A673 (cell line): ENCODE measurements at regions not wholly inside any gene's neighbourhood (a gene's known extent, or its start where the extent isn't known, plus 50 kb on each side); places are given as distances from the start of the nearest gene placed in this dataset.

ENCODE experiments used
- BruUV-seq: library from RNA; stranded (reverse); fragments of 400-500 nt; replicated peaks from 2 replicates; lab custom pipeline; 2021; lab: Mats Ljungman, UMichigan
- CTCF ChIA-PET: fragments of 300-600 bp; sonication (Branson Sonifier 250); formaldehyde crosslinking; loops from one replicate; lab custom pipeline; 2022; ENCODE audit warnings: antibody characterized with exemption; lab: Charles Lee
- POLR2A ChIA-PET: fragments of 300-600 bp; sonication (Branson Sonifier 250); formaldehyde crosslinking; loops from one replicate; lab custom pipeline; 2022; ENCODE audit warnings: antibody characterized with exemption; ENCODE audit not compliant: low non-redundant PET; lab: Charles Lee
- DNase-seq: peaks from one replicate; pipeline ENCODE4 v3.0.0-alpha.2; 2015; ENCODE audit warnings: low spot score
- H3K27ac ChIP-seq: fragments of 200-600 bp; sonication (generic); 2 replicates; pipeline ENCODE4 v1.5.1; 2016; ENCODE audit warnings: mixed run types, low read depth, mild to moderate bottlenecking, mixed read lengths, antibody characterized with exemption, low read length; ENCODE audit not compliant: poor library complexity, severe bottlenecking
- H3K27me3 ChIP-seq: fragments of 200-600 bp; sonication (generic); replicated peaks from 2 replicates; pipeline ENCODE4 v1.6.1; 2017; ENCODE audit warnings: mixed run types, low read depth, mild to moderate bottlenecking, mixed read lengths, antibody characterized with exemption, low read length; ENCODE audit not compliant: insufficient read depth, poor library complexity
- H3K36me3 ChIP-seq: fragments of 200-600 bp; sonication (generic); 2 replicates; pipeline ENCODE4 v1.6.1; 2016; ENCODE audit warnings: mixed run types, mild to moderate bottlenecking, mixed read lengths, antibody characterized with exemption, low read length; ENCODE audit not compliant: insufficient read depth, poor library complexity, severe bottlenecking
- H3K4me1 ChIP-seq: fragments of 200-600 bp; sonication (generic); 2 replicates; pipeline ENCODE4 v1.6.1; 2017; ENCODE audit warnings: mixed run types, mild to moderate bottlenecking, mixed read lengths, antibody characterized with exemption, low read length; ENCODE audit not compliant: insufficient read depth, poor library complexity, severe bottlenecking
- H3K4me3 ChIP-seq: fragments of 200-600 bp; sonication (generic); 2 replicates; pipeline ENCODE4 v1.5.1; 2016; ENCODE audit warnings: low read depth, mixed run types, mild to moderate bottlenecking, mixed read lengths, low read length; ENCODE audit not compliant: poor library complexity, severe bottlenecking
- H3K9me3 ChIP-seq: fragments of 200-600 bp; sonication (generic); 2 replicates; pipeline ENCODE4 v1.6.1; 2016; ENCODE audit warnings: mixed run types, low read depth, mild to moderate bottlenecking, mixed read lengths, antibody characterized with exemption, low read length; ENCODE audit not compliant: poor library complexity, severe bottlenecking
- CTCF ChIP-seq: fragments of 300-800, 200-600 bp; sonication (generic); conservative IDR thresholded peaks from 2 replicates; pipeline ENCODE4 v1.5.1; 2017; ENCODE audit warnings: low read depth, mild to moderate bottlenecking, antibody characterized with exemption, low read length, moderate library complexity, mixed read lengths
- EZH2 ChIP-seq: fragments of 200-600 bp; sonication (generic); IDR thresholded peaks from 2 replicates; pipeline ENCODE4 v1.6.1; 2017; ENCODE audit warnings: borderline replicate concordance, low read depth, mild to moderate bottlenecking, mixed read lengths, antibody characterized with exemption, low read length; ENCODE audit not compliant: poor library complexity, severe bottlenecking
- intact Hi-C: fragments of 100-400 bp; cut with micrococcal nuclease; formaldehyde crosslinking; loops from one replicate; pipeline ENCODE4 v1.10.0; 2022; ENCODE audit not compliant: unreplicated experiment

GRCh38 chr18:40867459-40867858 is 1087.6 kb upstream of the PIK3C3 start:
- peaks cover 3% of the 10 kb centered on the region for H3K9me3 ChIP-seq
- ChIA-PET POLR2A (no interaction called here), CTCF (no interaction called here)
- H3K4me1 ChIP-seq, result no peaks in the 10 kb centered on the region
- TF ChIP-seq EZH2, result no peak
- no peak for TF ChIP-seq CTCF
- intact Hi-C loops, result no loop called here
- no peak overlapping the region for H3K4me3 ChIP-seq
- H3K27ac ChIP-seq, result no peak overlapping the region
- DNase-seq, result no peak
- H3K36me3 ChIP-seq, result no peaks in the 10 kb centered on the region
- H3K27me3 ChIP-seq, result no peaks in the 10 kb centered on the region
- no TSS peak for BruUV-seq

- intact Hi-C loops, result no loop called here
- DNase-seq, result no peak
- Histone ChIP-seq H3K4me3 (no peak overlapping the region), H3K4me1 (no peaks in the 10 kb centered on the region), H3K9me3 (peaks cover 3% of the 10 kb centered on the region), H3K27ac (no peak overlapping the region), H3K27me3 (no peaks in the 10 kb centered on the region), H3K36me3 (no peaks in the 10 kb centered on the region)
- POLR2A ChIA-PET, result no interaction called here
- BruUV-seq, result no TSS peak
- CTCF ChIA-PET, result no interaction called here
- TF ChIP-seq CTCF (no peak), EZH2 (no peak)
Observed at GRCh38 chr18:40866968-40867367, 1088.1 kb upstream of the PIK3C3 start.

- POLR2A ChIA-PET, result no interaction called here
- peak; percentile 9 for DNase-seq
- CTCF ChIA-PET, result no interaction called here
- no peak for TF ChIP-seq CTCF
- no peak for TF ChIP-seq EZH2
- no peaks in the 10 kb centered on the region for H3K9me3 ChIP-seq
- H3K27me3 ChIP-seq, result no peaks in the 10 kb centered on the region
- BruUV-seq, result no TSS peak
- intact Hi-C loops, result no loop called here
- no peak overlapping the region for H3K27ac ChIP-seq
- no peak overlapping the region for H3K4me3 ChIP-seq
- no peaks in the 10 kb centered on the region for H3K36me3 ChIP-seq
- no peaks in the 10 kb centered on the region for H3K4me1 ChIP-seq
Observed at GRCh38 chr18:40866013-40866645, 1088.9 kb upstream of the PIK3C3 start.
